ENCODE measurements at regions not wholly inside any gene's neighbourhood (a gene's known extent, or its start where the extent isn't known, plus 50 kb on each side); places are given as distances from the start of the nearest gene placed in this dataset.

DNA sequence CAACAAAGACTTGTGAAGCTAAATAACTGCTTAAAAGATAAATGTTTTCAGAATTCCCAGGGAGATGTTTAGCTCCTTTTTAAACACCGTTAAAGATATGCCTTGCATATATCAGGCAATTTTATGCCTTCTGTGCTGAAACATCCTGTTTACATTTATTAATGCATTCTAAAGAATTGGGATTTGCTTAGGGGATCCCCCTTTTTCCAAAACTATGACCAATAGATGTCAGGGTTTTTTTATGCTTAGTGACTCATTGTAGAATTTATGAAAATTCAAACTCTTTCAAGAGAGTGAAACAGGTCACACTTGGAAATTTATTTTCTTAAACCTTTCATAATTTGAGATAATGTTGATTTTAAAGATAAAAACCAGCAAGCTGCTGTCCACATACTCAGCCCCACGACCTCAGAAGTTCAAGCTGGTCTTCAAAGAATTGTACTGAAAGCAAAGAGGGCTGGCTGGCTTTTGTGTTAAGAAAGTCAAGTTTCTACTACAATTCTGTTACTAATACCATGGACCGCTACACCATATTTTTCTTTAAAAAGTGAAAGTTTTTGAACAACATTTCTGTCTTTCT lies 411.8 kb downstream of the ETV1 start:
- in situ Hi-C loops (cut with HindIII; ENCODE audit: low sequenced_read_pairs) = no loop called here
- no peak for TF ChIP-seq CTCF (IDR thresholded peaks at IDR 0.05; ENCODE audit: low read depth, low read length)
- DNase-seq (ENCODE audit: low read depth, low spot score) = peak; percentile 57
- no peak overlapping the region for H3K4me3 ChIP-seq (ENCODE audit: low read depth, low read length)

DNA sequence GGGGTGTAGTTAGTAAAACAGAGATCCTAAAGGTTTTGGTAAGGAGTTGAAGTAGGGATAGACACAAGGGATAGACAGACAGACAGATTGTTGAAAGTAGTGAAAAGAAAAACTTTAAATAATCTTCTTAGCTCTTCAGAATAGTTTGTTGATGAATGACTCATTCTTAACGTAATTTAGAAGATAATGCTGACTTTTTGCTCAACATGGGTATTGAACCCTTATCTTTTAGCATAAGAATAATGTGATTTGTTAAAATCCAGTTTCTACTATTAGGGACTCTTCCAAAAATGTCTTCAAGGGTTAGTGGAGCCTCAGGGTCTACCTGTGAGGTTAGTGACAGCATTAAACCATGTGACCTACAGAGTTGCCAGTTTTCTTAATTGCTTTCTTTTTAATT lies 411.2 kb downstream of the ETV1 start:
- no peak for DNase-seq (ENCODE audit: low read depth, low spot score)
- in situ Hi-C loops (cut with HindIII; ENCODE audit: low sequenced_read_pairs) = no loop called here
- TF ChIP-seq CTCF (IDR thresholded peaks at IDR 0.05; ENCODE audit: low read depth, low read length) = no peak
- no peak overlapping the region for H3K4me3 ChIP-seq (ENCODE audit: low read depth, low read length)

GRCh38 chr7:13581097-13581496 lies 408.4 kb downstream of the ETV1 start:
- no peak for DNase-seq (ENCODE audit: low read depth, low spot score)
- no peak for TF ChIP-seq CTCF (IDR thresholded peaks at IDR 0.05; ENCODE audit: low read depth, low read length)
- in situ Hi-C loops (cut with HindIII; ENCODE audit: low sequenced_read_pairs) = no loop called here
- no peak overlapping the region for H3K4me3 ChIP-seq (ENCODE audit: low read depth, low read length)

DNA sequence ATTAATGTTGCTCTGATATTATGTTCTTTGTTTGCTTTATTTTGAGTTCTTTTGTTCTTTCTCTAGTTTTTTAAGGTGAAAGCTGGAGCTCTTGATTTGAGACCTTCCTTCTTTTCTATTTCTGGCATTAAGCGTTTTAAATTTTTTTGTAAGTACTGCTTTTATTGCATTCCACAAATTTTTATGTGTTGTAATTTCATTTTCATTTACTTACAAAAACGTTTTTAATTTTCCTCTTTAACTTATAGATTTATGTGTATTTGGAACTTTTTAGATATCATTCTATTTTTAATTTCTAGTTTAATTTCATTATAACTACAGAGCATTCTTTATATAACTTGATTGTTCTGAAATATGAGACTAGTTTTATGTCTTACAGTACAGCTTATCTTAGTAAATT lies 395.6 kb downstream of the ETV1 start:
- in situ Hi-C loops (cut with HindIII; ENCODE audit: low sequenced_read_pairs) = no loop called here
- DNase-seq (ENCODE audit: low read depth, low spot score) = no peak
- no peak for TF ChIP-seq CTCF (IDR thresholded peaks at IDR 0.05; ENCODE audit: low read depth, low read length)
- H3K4me3 ChIP-seq (ENCODE audit: low read depth, low read length) = no peak overlapping the region

DNA sequence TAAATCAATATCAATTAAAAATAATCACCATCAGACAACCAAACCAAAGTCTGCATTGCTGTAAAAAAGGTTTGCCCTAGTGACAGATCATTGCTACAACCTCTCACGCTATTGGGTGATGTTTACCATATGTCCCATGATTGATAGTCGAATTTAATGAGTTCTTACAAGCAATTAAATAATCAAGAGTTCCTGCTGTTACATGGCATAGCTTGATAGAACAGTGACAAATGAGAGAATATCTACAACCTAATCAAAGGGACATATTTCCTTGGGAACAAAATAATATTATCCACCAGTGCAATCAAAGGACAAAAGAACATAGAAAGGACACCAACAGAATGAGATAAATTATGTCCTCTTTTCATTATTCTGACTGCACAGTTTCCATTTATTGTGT lies 387.4 kb downstream of the ETV1 start:
- no peak for TF ChIP-seq CTCF (IDR thresholded peaks at IDR 0.05; ENCODE audit: low read depth, low read length)

DNA sequence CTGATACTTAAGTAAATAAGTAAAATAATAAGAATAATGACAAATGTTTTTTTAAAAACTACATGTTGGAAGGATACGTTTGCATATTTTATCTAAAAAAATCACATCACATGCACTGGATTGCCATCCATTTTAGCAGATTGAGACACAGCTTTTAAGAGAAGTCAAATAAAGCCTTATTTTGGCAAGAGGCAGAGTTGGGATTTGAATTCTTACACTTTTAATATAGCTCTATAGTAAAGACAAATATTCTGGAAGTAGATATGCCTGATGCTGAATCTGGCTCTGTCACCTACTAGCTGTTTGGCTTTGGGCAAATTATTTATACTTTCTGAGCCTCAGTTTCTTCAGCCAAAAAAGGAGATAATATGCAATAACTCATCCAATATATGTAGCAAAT lies 386.4 kb downstream of the ETV1 start:
- no peak for DNase-seq (ENCODE audit: low read depth, low spot score)
- no peak for TF ChIP-seq CTCF (IDR thresholded peaks at IDR 0.05; ENCODE audit: low read depth, low read length)
- in situ Hi-C loops (cut with HindIII; ENCODE audit: low sequenced_read_pairs) = no loop called here
- no peak overlapping the region for H3K4me3 ChIP-seq (ENCODE audit: low read depth, low read length)

More for the DNA sequence above, 387.4 kb downstream of the ETV1 start:
- H3K4me3 ChIP-seq (ENCODE audit: low read depth, low read length) = no peak overlapping the region
- in situ Hi-C loops (cut with HindIII; ENCODE audit: low sequenced_read_pairs) = no loop called here
- DNase-seq (ENCODE audit: low read depth, low spot score) = no peak

DNA sequence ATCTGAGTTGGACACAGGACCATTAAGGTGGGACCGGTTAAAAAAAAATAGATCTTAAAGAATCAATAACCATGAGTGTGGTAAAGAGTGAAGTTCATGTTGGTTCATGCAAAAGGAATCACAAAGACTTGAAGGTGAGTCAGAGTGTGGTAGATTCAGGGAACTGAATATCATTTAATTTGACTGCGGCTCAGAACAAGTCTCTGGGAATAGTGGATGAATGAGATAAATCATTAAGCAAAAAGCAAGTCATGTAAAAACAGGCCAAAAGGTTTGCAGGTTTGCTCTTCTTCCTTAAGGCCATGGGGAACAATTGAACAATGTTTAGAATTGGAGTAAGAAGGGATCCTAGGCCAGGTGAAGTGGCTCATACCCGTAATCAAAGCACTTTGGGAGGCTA lies 385.8 kb downstream of the ETV1 start:
- no peak for TF ChIP-seq CTCF (IDR thresholded peaks at IDR 0.05; ENCODE audit: low read depth, low read length)
- in situ Hi-C loops (cut with HindIII; ENCODE audit: low sequenced_read_pairs) = no loop called here
- peak; percentile 8 for DNase-seq (ENCODE audit: low read depth, low spot score)
- no peak overlapping the region for H3K4me3 ChIP-seq (ENCODE audit: low read depth, low read length)
